AG04450 (cell line): ENCODE measurements at regions not wholly inside any gene's neighbourhood (a gene's known extent, or its start where the extent isn't known, plus 50 kb on each side); places are given as distances from the start of the nearest gene placed in this dataset.
A peak's percentile ranks its signal among the peaks of the same experiment; 100 is the strongest.
"Not testable (repeated sequence)": the region's sequence is repeated elsewhere in the genome, so short reads cannot be mapped to it uniquely, and the experiment has no call there.

Experiments
- CTCF ChIA-PET: fragments of 300-600, 350-600 bp; formaldehyde crosslinking; extraction: SDS; loops from one replicate; lab custom pipeline; 2022; ENCODE audit warnings: antibody characterized with exemption, inconsistent platforms; lab: Charles Lee
- POLR2A ChIA-PET: fragments of 350-600 bp; formaldehyde crosslinking; extraction: SDS; loops from one replicate; lab custom pipeline; 2021; ENCODE audit warnings: antibody characterized with exemption, inconsistent platforms; lab: Yijun Ruan, JAX
- DNase-seq: peaks from one replicate; pipeline ENCODE4 v3.0.0-alpha.2; 2011; ENCODE audit warnings: low read depth, low spot score
- H3K27ac ChIP-seq: one replicate; pipeline ENCODE4 v1.5.1; 2012; ENCODE audit warnings: low read depth, low read length, control low read depth
- H3K27me3 ChIP-seq: one replicate; pipeline ENCODE4 v1.6.0; 2012; ENCODE audit warnings: low read length; ENCODE audit not compliant: control insufficient read depth, insufficient read depth
- H3K4me3 ChIP-seq: 2 replicates; pipeline ENCODE4 v1.5.1; 2011; ENCODE audit warnings: mild to moderate bottlenecking, low read depth, low read length, control low read depth
- H3K9me3 ChIP-seq: 2 replicates; pipeline ENCODE4 v1.5.1; 2012; ENCODE audit warnings: low read length; ENCODE audit not compliant: control insufficient read depth, insufficient read depth
- TF ChIP-seq, protein P1 (sequence below): IDR thresholded peaks from 2 replicates; pipeline ENCODE4 v1.5.1; 2011; ENCODE audit warnings: low read depth, low read length, control low read depth, inconsistent platforms

DNA sequence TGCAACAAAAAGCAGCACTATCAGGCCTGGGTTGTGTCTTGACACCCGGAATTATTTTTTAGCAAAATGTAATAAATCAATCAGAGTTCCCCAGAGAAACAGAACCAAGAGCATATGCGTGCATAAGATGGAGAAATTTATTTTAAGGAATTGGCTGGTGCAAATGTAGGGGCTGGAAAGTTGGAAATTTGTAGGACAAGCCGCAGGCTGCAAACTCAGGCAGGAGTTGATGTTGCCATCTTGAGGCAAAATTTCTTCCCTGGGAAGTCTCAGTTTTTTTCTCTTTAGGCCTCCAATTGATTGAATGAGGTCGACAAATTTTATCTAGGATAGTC is 158.9 kb upstream of the FAM20A start:
- no peaks in the 10 kb centered on the region for H3K9me3 ChIP-seq

DNA sequence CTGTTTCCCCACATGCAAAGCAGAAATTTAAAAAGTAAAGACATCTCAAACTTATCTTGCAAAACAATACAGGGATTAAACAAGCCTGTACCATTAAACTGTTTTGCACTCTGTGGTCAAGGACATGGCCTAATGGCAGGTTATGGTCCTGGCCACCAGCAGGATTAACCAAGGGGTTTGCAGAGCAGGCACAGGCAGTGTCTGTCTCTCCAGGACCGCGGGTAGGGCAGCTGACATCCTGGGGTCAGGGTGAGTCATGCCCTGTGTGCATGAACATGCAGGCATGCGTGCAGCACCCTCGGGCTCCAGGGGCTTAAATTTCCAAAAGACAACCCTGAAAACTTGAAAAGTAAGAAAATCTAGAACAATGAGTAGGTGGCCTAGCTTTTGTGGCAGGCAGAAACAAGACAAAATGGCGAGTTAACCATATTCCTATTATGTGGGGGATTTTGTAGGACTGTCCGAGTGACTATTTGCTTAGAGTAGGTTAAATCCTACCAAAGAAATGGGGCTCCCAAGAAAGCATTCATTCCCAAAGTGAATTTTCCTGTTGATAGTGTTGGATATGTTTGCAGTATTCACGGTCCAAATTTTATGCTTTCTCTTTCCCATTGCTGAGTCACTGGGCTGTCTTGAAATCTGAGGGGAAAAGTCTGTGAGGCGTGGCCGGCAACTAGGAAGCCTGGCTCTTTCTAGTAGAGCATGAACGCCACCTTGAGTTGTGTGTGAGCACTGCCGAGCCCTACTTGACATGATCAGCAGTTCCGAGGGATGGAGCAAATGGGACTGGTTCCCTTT is 158.4 kb upstream of the FAM20A start:
- TF ChIP-seq, protein P1, sequence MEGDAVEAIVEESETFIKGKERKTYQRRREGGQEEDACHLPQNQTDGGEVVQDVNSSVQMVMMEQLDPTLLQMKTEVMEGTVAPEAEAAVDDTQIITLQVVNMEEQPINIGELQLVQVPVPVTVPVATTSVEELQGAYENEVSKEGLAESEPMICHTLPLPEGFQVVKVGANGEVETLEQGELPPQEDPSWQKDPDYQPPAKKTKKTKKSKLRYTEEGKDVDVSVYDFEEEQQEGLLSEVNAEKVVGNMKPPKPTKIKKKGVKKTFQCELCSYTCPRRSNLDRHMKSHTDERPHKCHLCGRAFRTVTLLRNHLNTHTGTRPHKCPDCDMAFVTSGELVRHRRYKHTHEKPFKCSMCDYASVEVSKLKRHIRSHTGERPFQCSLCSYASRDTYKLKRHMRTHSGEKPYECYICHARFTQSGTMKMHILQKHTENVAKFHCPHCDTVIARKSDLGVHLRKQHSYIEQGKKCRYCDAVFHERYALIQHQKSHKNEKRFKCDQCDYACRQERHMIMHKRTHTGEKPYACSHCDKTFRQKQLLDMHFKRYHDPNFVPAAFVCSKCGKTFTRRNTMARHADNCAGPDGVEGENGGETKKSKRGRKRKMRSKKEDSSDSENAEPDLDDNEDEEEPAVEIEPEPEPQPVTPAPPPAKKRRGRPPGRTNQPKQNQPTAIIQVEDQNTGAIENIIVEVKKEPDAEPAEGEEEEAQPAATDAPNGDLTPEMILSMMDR, result peak; percentile 99
- POLR2A ChIA-PET, result interaction anchor here (0.8 kb wide), 1 partner anchor 219 kb away, joined by 3 read pairs; no protein-coding TSS in a partner anchor
- CTCF ChIA-PET, result interaction anchor here (0.7 to 3.3 kb wide), 4 partner anchors 26 to 293 kb away, joined by 3 to 37 read pairs (median 9); no protein-coding TSS in a partner anchor

More for the DNA sequence above, 158.9 kb upstream of the FAM20A start:
- no peaks in the 10 kb centered on the region for H3K27me3 ChIP-seq
- TF ChIP-seq, protein P1, result no peak
- no peak overlapping the region for H3K27ac ChIP-seq
- CTCF ChIA-PET, result interaction anchor here (0.9 to 3.3 kb wide), 5 partner anchors 219 to 487 kb away, joined by 3 to 37 read pairs (median 8); no protein-coding TSS in a partner anchor
- POLR2A ChIA-PET, result no interaction called here
- DNase-seq, result no peak
- no peak overlapping the region for H3K4me3 ChIP-seq

DNA sequence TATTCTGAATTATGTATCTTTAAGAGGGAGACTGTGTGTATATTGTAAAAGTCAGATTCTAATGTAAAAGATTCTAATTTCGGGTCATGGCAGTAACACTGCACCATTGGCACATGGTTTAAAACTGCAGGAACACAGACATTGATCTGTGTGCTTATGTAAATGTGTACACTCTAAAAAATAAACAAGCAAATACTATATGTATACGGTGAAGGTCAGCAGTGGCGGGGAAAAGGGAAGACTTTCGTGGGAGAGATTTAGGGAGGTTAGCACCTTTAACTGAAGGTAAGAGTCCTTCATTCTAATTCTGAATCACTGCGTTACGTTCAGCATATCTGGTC is 157.8 kb upstream of the FAM20A start:
- DNase-seq, result no peak
- ChIA-PET CTCF (interaction anchor here (0.5 to 3.3 kb wide), 5 partner anchors 25 to 293 kb away, joined by 3 to 37 read pairs (median 5); no protein-coding TSS in a partner anchor), POLR2A (interaction anchor here (0.8 kb wide), 1 partner anchor 218 kb away, joined by 3 read pairs; no protein-coding TSS in a partner anchor)
- Histone ChIP-seq H3K27me3 (no peaks in the 10 kb centered on the region), H3K27ac (no peak overlapping the region), H3K9me3 (no peaks in the 10 kb centered on the region), H3K4me3 (no peak overlapping the region; the same call in 1 of the 2 replicates)
- TF ChIP-seq, protein P1, result no peak

More for the DNA sequence above, 158.4 kb upstream of the FAM20A start:
- peak; percentile 86 for DNase-seq
- H3K27ac ChIP-seq, result peak overlapping the region; percentile 88
- H3K27me3 ChIP-seq, result no peaks in the 10 kb centered on the region
- H3K9me3 ChIP-seq, result no peaks in the 10 kb centered on the region
- peak overlapping the region; percentile 50 for H3K4me3 ChIP-seq

DNA sequence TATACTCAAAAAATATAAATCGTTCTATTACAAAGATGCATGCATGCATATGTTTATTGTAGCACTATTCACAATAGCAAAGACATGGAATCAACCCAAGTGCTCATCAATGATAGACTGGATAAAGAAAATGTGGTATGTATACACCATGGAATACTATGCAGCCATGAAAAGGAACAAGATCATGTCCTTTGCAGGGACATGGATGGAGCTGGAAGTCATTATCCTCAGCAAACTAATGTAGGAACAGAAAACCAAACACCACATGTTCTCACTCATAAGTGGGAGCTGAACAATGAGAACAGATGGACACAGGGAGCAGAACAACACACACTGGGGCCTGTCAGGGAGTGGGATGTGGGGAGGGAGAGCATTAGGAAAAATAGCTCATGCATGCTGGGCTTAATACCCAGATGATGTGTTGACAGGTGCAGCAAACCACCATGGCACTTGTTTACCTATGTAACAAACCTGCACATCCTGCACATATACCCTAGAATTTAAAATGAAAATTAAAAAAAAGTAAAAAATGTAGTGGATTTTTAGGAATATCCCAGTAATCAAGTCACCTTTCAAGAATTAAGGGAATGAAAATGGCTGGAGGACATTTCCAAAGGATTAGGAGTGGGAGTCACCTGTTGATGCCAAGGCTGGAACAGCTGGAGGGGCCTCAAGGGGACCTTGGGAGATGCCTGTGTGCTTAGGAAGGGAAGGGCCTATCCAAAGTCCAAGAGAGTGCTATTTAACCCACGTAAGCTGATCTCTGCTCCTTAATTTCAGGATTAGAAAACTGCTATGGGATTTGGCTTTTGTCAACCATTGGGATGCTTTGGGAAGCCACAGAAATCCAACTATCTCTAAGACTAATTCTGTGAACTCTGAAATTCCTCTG is 156.9 kb upstream of the FAM20A start:
- POLR2A ChIA-PET, result not testable (repeated sequence)

DNA sequence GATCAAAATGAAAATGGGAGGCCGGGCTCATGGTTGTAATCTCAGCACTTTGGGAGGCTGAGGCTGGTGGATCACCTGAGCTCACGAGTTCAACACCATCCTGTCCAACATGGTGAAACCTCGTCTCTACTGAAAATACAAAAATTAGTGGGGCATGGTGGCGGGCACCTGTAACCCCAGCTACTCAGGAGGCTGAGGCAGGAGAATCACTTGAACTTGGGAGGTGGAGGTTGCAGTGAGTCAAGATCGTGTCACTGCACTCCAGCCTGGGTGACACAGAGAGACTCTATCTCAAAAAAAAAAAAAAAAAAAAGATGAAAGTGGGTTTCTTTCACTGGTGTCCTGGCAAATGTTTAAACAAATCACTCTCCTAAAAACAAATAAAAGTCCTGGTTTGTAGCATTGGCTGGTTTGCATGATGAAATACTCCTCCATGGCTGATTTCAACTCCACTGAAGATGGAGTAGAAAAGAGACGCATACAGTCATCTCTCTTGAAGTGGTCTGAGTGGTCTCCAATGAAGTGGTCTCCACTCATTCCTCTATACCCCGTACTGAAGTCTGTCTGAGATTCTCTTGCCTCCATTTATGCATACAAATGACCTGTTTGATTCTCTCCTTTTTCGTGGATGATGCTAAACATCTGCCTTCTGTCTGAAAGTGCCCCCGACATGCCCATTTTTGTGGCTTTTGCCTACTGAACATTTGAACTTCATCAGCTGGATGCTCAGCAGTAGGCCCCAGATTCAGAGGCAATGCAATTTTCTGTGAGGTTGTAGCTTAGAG is 153.0 kb upstream of the FAM20A start:
- no peaks in the 10 kb centered on the region for H3K27me3 ChIP-seq
- H3K27ac ChIP-seq, result no peak overlapping the region
- no peak for DNase-seq
- no peak overlapping the region for H3K4me3 ChIP-seq
- POLR2A ChIA-PET, result no interaction called here
- no peaks in the 10 kb centered on the region; the same call in 1 of the 2 replicates for H3K9me3 ChIP-seq
- CTCF ChIA-PET, result interaction anchor here (0.6 kb wide), 1 partner anchor 401 kb away, joined by 3 read pairs; no protein-coding TSS in a partner anchor
- TF ChIP-seq, protein P1, result no peak

More for the DNA sequence above, 156.9 kb upstream of the FAM20A start:
- not testable (repeated sequence) for DNase-seq, H3K27me3 ChIP-seq, H3K4me3 ChIP-seq, H3K9me3 ChIP-seq, H3K27ac ChIP-seq
- CTCF ChIA-PET, result interaction anchor here (0.5 to 0.6 kb wide), 2 partner anchors 185 to 323 kb away, joined by 3 to 5 read pairs; no protein-coding TSS in a partner anchor
